NCI-H460 (cell line): ENCODE measurements at regions not wholly inside any gene's neighbourhood (a gene's known extent, or its start where the extent isn't known, plus 50 kb on each side); places are given as distances from the start of the nearest gene placed in this dataset.
"Not testable (repeated sequence)": the region's sequence is repeated elsewhere in the genome, so short reads cannot be mapped to it uniquely, and the experiment has no call there.

ENCODE experiments used
- DNase-seq: peaks from one replicate; pipeline ENCODE4 v3.0.0-alpha.2; 2016; ENCODE audit warnings: low read depth; ENCODE audit errors: extremely low read depth

DNA sequence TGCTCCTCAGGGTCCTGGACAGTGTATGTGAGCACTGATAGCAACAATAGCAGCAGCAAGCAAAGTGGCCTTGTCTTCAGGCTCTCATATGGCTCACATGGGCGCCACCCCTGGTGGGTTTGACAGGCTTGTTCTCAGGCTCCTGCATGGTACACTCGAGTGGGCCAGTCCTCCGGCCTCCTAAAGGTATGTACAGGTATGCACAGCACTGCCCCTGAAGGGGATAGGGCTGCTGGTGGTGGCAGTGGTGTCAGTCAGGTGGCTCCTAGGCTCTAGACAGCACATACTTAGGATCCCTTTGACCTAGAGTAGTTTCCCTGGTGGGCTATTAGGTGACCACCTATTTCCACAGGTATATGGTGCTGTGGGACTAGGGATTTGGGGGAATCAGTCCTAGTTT, 79.8 kb downstream of the LGALS9B start:
- not testable (repeated sequence) for DNase-seq

DNA sequence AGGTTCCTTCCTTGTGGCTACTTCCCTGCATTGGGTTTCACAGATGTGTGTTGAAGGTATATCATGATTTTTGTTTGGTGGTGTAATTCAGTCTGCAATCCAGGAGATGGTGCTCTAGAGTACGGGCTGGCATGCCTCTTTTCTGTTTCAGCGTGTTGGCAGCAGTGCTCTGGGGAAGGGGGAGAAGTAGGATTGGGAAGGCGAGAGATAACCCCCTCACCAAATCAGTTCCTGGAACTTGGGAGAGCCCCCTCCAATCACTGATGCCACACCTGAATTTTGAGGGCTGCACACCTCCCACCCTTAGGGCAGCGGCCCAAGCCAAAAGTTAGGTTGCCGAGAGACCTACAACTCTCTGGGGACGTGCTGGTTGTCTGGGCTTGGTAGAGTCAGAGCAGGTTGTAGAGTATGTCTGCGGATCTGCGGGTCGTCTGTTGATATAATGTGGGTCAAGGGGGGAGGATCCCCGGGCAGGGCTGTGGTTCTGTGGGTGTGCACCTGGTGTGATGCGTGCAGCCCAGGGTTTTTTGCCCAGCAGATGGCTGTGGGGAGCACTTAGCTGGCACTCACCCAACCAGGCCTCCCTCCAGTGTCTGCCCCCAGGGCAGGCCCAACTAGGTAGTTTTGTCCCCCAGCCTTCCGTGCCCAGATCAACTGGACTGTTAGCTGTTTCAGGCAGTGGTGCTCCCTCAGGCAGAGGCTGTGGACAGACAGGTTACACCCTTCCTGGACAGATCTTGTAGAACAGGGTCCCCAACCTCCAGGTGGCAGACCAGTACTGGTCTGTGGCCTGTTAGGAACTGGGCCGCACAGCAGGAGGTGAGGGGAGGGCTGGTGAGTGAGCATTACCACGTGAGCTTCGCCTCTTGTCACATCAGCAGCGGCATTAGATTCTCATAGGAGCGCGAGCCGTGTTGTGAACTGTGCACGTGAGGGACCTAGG, 85.7 kb downstream of the LGALS9B start:
- peak; percentile 44 for DNase-seq

DNA sequence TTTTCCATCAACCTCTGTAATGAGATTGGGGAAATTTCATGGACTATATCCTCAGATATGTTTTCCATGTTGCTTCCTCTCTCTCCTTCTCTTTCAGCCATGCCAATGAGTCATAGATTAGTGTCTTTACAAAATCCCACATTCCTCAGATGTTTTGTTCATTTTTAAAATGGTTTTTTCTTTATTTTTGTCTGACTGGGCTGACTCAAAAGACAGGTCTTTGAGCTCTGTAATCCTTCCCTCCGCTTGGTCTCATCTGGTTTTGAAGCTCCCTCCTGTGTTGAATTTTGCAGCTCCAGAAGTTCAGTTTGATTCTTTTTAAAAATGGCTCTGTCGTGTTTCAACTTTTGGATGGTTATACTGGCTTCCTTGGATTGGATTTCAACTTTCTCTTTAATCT, 86.7 kb downstream of the LGALS9B start:
- not testable (repeated sequence) for DNase-seq

DNA sequence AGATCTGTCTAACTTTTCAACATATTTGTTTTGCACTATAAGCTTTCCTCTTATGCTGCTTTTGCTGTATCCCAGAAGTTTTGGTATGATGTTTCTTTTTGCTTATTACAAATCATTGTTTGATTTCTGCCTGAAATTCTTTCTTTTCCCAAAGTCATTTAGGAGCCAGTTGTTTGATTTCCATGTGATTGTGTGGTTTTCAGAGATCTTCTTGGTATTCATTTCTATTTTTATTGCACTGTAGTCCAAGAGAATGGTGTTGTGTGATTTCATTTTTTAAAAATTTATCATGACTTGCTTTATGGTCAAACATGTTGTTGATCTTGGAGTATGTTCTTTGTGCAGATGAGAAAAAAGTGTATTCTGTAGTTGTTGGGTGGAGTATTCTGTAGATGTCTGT, 88.1 kb downstream of the LGALS9B start:
- not testable (repeated sequence) for DNase-seq

- not testable (repeated sequence) for DNase-seq
Observed at GRCh38 chr17:20376642-20377041, 90.7 kb downstream of the LGALS9B start.

- DNase-seq = not testable (repeated sequence)
Observed at GRCh38 chr17:20375745-20376144, 91.6 kb downstream of the LGALS9B start.
